Epithelial cell of esophagus (primary cell): ENCODE measurements at regions not wholly inside any gene's neighbourhood (a gene's known extent, or its start where the extent isn't known, plus 50 kb on each side); places are given as distances from the start of the nearest gene placed in this dataset.

ENCODE experiments used
- DNase-seq: peaks from one replicate; pipeline ENCODE4 v3.0.0; 2010; ENCODE audit warnings: low read depth
- H3K4me3 ChIP-seq: 2 replicates; pipeline ENCODE4 v1.5.1; 2011; ENCODE audit warnings: mild to moderate bottlenecking, low read length, control low read depth
- CTCF ChIP-seq: IDR thresholded peaks from 2 replicates; pipeline ENCODE4 v1.5.1; 2011; ENCODE audit warnings: low read depth, mild to moderate bottlenecking, low read length, control low read depth, inconsistent platforms; ENCODE audit not compliant: insufficient read depth; ENCODE audit errors: missing control alignments

GRCh38 chr13:27327633-27328032, 57.0 kb downstream of the RASL11A start:
- DNase-seq, result no peak
- no peak for TF ChIP-seq CTCF
- H3K4me3 ChIP-seq, result no peak overlapping the region

- no peak overlapping the region for H3K4me3 ChIP-seq
- TF ChIP-seq CTCF, result no peak
- DNase-seq, result no peak
Observed at GRCh38 chr13:27329210-27329609, 58.6 kb downstream of the RASL11A start.

- no peak overlapping the region for H3K4me3 ChIP-seq
- TF ChIP-seq CTCF, result no peak
- peak; percentile 9 for DNase-seq
Observed at GRCh38 chr13:27334774-27335435, 64.3 kb downstream of the RASL11A start.

- TF ChIP-seq CTCF, result no peak
- no peak overlapping the region for H3K4me3 ChIP-seq
- no peak for DNase-seq
Observed at GRCh38 chr13:27336014-27336673, 65.5 kb downstream of the RASL11A start.

- no peak for TF ChIP-seq CTCF
- DNase-seq, result no peak
- no peak overlapping the region for H3K4me3 ChIP-seq
Observed at GRCh38 chr13:27338207-27338606, 67.6 kb downstream of the RASL11A start.

- TF ChIP-seq CTCF, result no peak
- DNase-seq, result no peak
- H3K4me3 ChIP-seq, result no peak overlapping the region
Observed at GRCh38 chr13:27338816-27339215, 68.2 kb downstream of the RASL11A start.

- no peak overlapping the region for H3K4me3 ChIP-seq
- peak; percentile 65 for TF ChIP-seq CTCF
- peak; percentile 64 for DNase-seq
Observed at GRCh38 chr13:27339299-27339698, 68.7 kb downstream of the RASL11A start.
